ENCODE measurements at regions not wholly inside any gene's neighbourhood (a gene's known extent, or its start where the extent isn't known, plus 50 kb on each side); places are given as distances from the start of the nearest gene placed in this dataset.
A peak's percentile ranks its signal among the peaks of the same experiment; 100 is the strongest.
"Not testable (repeated sequence)": the region's sequence is repeated elsewhere in the genome, so short reads cannot be mapped to it uniquely, and the experiment has no call there.

GRCh38 chr12:65740506-65740872 lies 83.8 kb upstream of the HMGA2 start:
- Histone ChIP-seq H3K36me3 (ENCODE audit: control insufficient read depth, insufficient read depth, low read length) (no peaks in the 10 kb centered on the region), H3K27ac (ENCODE audit: insufficient read depth, low read depth, low read length, poor library complexity, severe bottlenecking) (no peak overlapping the region), H3K4me1 (ENCODE audit: control insufficient read depth, insufficient read depth, low read length) (no peaks in the 10 kb centered on the region), H3K4me3 (ENCODE audit: insufficient read depth, low read depth, low read length) (no peak overlapping the region), H3K9me3 (ENCODE audit: control insufficient read depth, low read length) (no peaks in the 10 kb centered on the region), H3K27me3 (ENCODE audit: control insufficient read depth, insufficient read depth, low read length, poor library complexity, severe bottlenecking) (peaks cover 26% of the 10 kb centered on the region)
- 38 to 46% methylated on average over 1 of the region's 1 CpG for WGBS, 2 experiments

- Histone ChIP-seq H3K4me3 (ENCODE audit: insufficient read depth, low read depth, low read length) (peak overlapping the region; percentile 69), H3K9me3 (ENCODE audit: control insufficient read depth, low read length) (no peaks in the 10 kb centered on the region), H3K36me3 (ENCODE audit: control insufficient read depth, insufficient read depth, low read length) (no peaks in the 10 kb centered on the region), H3K4me1 (ENCODE audit: control insufficient read depth, insufficient read depth, low read length) (no peaks in the 10 kb centered on the region), H3K27me3 (ENCODE audit: control insufficient read depth, insufficient read depth, low read length, poor library complexity, severe bottlenecking) (peaks cover 31% of the 10 kb centered on the region), H3K27ac (ENCODE audit: insufficient read depth, low read depth, low read length, poor library complexity, severe bottlenecking) (peak overlapping the region; percentile 80)
- 4 to 5% methylated on average over 35 to 39 of the region's 42 CpGs for WGBS, 2 experiments
Observed at GRCh38 chr12:65740873-65741600, 83.2 kb upstream of the HMGA2 start.

GRCh38 chr12:65741656-65742017 lies 82.6 kb upstream of the HMGA2 start:
- peak overlapping the region; percentile 69 for H3K4me3 ChIP-seq (ENCODE audit: insufficient read depth, low read depth, low read length)
- no peaks in the 10 kb centered on the region for H3K9me3 ChIP-seq (ENCODE audit: control insufficient read depth, low read length)
- H3K27ac ChIP-seq (ENCODE audit: insufficient read depth, low read depth, low read length, poor library complexity, severe bottlenecking), result peak overlapping the region; percentile 80
- H3K36me3 ChIP-seq (ENCODE audit: control insufficient read depth, insufficient read depth, low read length), result no peaks in the 10 kb centered on the region
- H3K4me1 ChIP-seq (ENCODE audit: control insufficient read depth, insufficient read depth, low read length), result peaks cover under 1% of the 10 kb centered on the region
- 0% methylated on average over 32 to 35 of the region's 35 CpGs for WGBS, 2 experiments
- peaks cover 33% of the 10 kb centered on the region for H3K27me3 ChIP-seq (ENCODE audit: control insufficient read depth, insufficient read depth, low read length, poor library complexity, severe bottlenecking)

GRCh38 chr12:65742018-65743010 lies 82.0 kb upstream of the HMGA2 start:
- Histone ChIP-seq H3K4me1 (ENCODE audit: control insufficient read depth, insufficient read depth, low read length) (peaks cover 3% of the 10 kb centered on the region), H3K27ac (ENCODE audit: insufficient read depth, low read depth, low read length, poor library complexity, severe bottlenecking) (peak overlapping the region; percentile 80), H3K36me3 (ENCODE audit: control insufficient read depth, insufficient read depth, low read length) (no peaks in the 10 kb centered on the region), H3K9me3 (ENCODE audit: control insufficient read depth, low read length) (no peaks in the 10 kb centered on the region), H3K4me3 (ENCODE audit: insufficient read depth, low read depth, low read length) (peak overlapping the region; percentile 69), H3K27me3 (ENCODE audit: control insufficient read depth, insufficient read depth, low read length, poor library complexity, severe bottlenecking) (peaks cover 33% of the 10 kb centered on the region)
- WGBS, 2 experiments, result 0% methylated on average over 84 to 86 of the region's 87 CpGs

- 96 to 97% methylated on average over 30 of the region's 30 CpGs for WGBS, 2 experiments
- not testable (repeated sequence) for H3K9me3 ChIP-seq (ENCODE audit: control insufficient read depth, low read length); H3K4me1 ChIP-seq (ENCODE audit: control insufficient read depth, insufficient read depth, low read length); H3K27ac ChIP-seq (ENCODE audit: insufficient read depth, low read depth, low read length, poor library complexity, severe bottlenecking); H3K36me3 ChIP-seq (ENCODE audit: control insufficient read depth, insufficient read depth, low read length); H3K4me3 ChIP-seq (ENCODE audit: insufficient read depth, low read depth, low read length)
- H3K27me3 ChIP-seq (ENCODE audit: control insufficient read depth, insufficient read depth, low read length, poor library complexity, severe bottlenecking), result peaks cover 33% of the 10 kb centered on the region
Observed at GRCh38 chr12:65744236-65744840, 79.9 kb upstream of the HMGA2 start.

- Histone ChIP-seq H3K4me3 (ENCODE audit: insufficient read depth, low read depth, low read length) (no peak overlapping the region), H3K4me1 (ENCODE audit: control insufficient read depth, insufficient read depth, low read length) (peaks cover 3% of the 10 kb centered on the region), H3K36me3 (ENCODE audit: control insufficient read depth, insufficient read depth, low read length) (no peaks in the 10 kb centered on the region), H3K27ac (ENCODE audit: insufficient read depth, low read depth, low read length, poor library complexity, severe bottlenecking) (no peak overlapping the region), H3K27me3 (ENCODE audit: control insufficient read depth, insufficient read depth, low read length, poor library complexity, severe bottlenecking) (peaks cover 22% of the 10 kb centered on the region), H3K9me3 (ENCODE audit: control insufficient read depth, low read length) (no peaks in the 10 kb centered on the region)
- 97 to 99% methylated on average over 3 of the region's 3 CpGs for WGBS, 2 experiments
Observed at GRCh38 chr12:65747338-65747737, 76.9 kb upstream of the HMGA2 start.

GRCh38 chr12:65748332-65748731 lies 76.0 kb upstream of the HMGA2 start:
- Histone ChIP-seq H3K27ac (ENCODE audit: insufficient read depth, low read depth, low read length, poor library complexity, severe bottlenecking) (no peak overlapping the region), H3K4me1 (ENCODE audit: control insufficient read depth, insufficient read depth, low read length) (peaks cover 3% of the 10 kb centered on the region), H3K9me3 (ENCODE audit: control insufficient read depth, low read length) (no peaks in the 10 kb centered on the region), H3K36me3 (ENCODE audit: control insufficient read depth, insufficient read depth, low read length) (no peaks in the 10 kb centered on the region), H3K4me3 (ENCODE audit: insufficient read depth, low read depth, low read length) (no peak overlapping the region), H3K27me3 (ENCODE audit: control insufficient read depth, insufficient read depth, low read length, poor library complexity, severe bottlenecking) (peaks cover 18% of the 10 kb centered on the region)
- 80 to 82% methylated on average over 1 of the region's 2 CpGs for WGBS, 2 experiments

GRCh38 chr12:65754290-65754689 lies 70.0 kb upstream of the HMGA2 start:
- Histone ChIP-seq H3K4me3 (ENCODE audit: insufficient read depth, low read depth, low read length) (no peak overlapping the region), H3K27ac (ENCODE audit: insufficient read depth, low read depth, low read length, poor library complexity, severe bottlenecking) (no peak overlapping the region), H3K27me3 (ENCODE audit: control insufficient read depth, insufficient read depth, low read length, poor library complexity, severe bottlenecking) (no peaks in the 10 kb centered on the region), H3K36me3 (ENCODE audit: control insufficient read depth, insufficient read depth, low read length) (no peaks in the 10 kb centered on the region), H3K9me3 (ENCODE audit: control insufficient read depth, low read length) (no peaks in the 10 kb centered on the region), H3K4me1 (ENCODE audit: control insufficient read depth, insufficient read depth, low read length) (no peaks in the 10 kb centered on the region)
- 59 to 71% methylated on average over 2 of the region's 2 CpGs for WGBS, 2 experiments

GRCh38 chr12:65754744-65755595 lies 69.3 kb upstream of the HMGA2 start:
- Histone ChIP-seq H3K36me3 (ENCODE audit: control insufficient read depth, insufficient read depth, low read length) (no peaks in the 10 kb centered on the region), H3K4me1 (ENCODE audit: control insufficient read depth, insufficient read depth, low read length) (no peaks in the 10 kb centered on the region), H3K9me3 (ENCODE audit: control insufficient read depth, low read length) (no peaks in the 10 kb centered on the region), H3K27ac (ENCODE audit: insufficient read depth, low read depth, low read length, poor library complexity, severe bottlenecking) (no peak overlapping the region), H3K4me3 (ENCODE audit: insufficient read depth, low read depth, low read length) (no peak overlapping the region), H3K27me3 (ENCODE audit: control insufficient read depth, insufficient read depth, low read length, poor library complexity, severe bottlenecking) (no peaks in the 10 kb centered on the region)
- 66 to 74% methylated on average over 8 of the region's 8 CpGs for WGBS, 2 experiments

Data from ectodermal cell (in vitro differentiated cells).